Natural killer cell (primary cell): ENCODE measurements at regions not wholly inside any gene's neighbourhood (a gene's known extent, or its start where the extent isn't known, plus 50 kb on each side); places are given as distances from the start of the nearest gene placed in this dataset.
"Not testable (repeated sequence)": the region's sequence is repeated elsewhere in the genome, so short reads cannot be mapped to it uniquely, and the experiment has no call there.

ENCODE experiments used
- ATAC-seq, 3 donors: fragments of 150-1000 bp in 2 of 3; fragments of 200-7000 bp in 1 of 3; cut with Tn5 transposase; 1 replicate in 1 of 3; 2 replicates in 2 of 3; pipeline ENCODE4 v1.10.0; 2021; ENCODE audit warnings: mild to moderate bottlenecking in 2 of 3, moderate library complexity in 2 of 3
- DNase-seq, 2 donors: peaks; one replicate each; pipeline versions ENCODE4 v3.0.0 to v3.0.0-alpha.2; 2013 to 2021; ENCODE audit warnings: mixed read lengths in 1 of 2
- H3K27ac ChIP-seq: one replicate; pipeline ENCODE4 v1.5.1; 2013; ENCODE audit warnings: mild to moderate bottlenecking, low read length
- H3K27me3 ChIP-seq: one replicate; pipeline ENCODE4 v1.6.1; 2013; ENCODE audit warnings: low read length; ENCODE audit not compliant: control insufficient read depth, insufficient read depth
- H3K36me3 ChIP-seq: one replicate; pipeline ENCODE4 v1.6.1; 2013; ENCODE audit warnings: low read length; ENCODE audit not compliant: control insufficient read depth, insufficient read depth
- H3K4me1 ChIP-seq: one replicate; pipeline ENCODE4 v1.6.1; 2013; ENCODE audit warnings: low read length; ENCODE audit not compliant: control insufficient read depth, insufficient read depth
- H3K4me3 ChIP-seq: one replicate; pipeline ENCODE4 v1.5.1; 2013; ENCODE audit warnings: low read length
- H3K9me3 ChIP-seq: one replicate; pipeline ENCODE4 v1.6.1; 2013; ENCODE audit warnings: low read length; ENCODE audit not compliant: control insufficient read depth, insufficient read depth
- H3K27ac Mint-ChIP-seq, 2 donors: one replicate each; pipeline ENCODE4 v1.8.0; 2022; ENCODE audit warnings: mild to moderate bottlenecking in 2 of 2, mixed read lengths in 2 of 2, moderate library complexity in 1 of 2
- H3K27me3 Mint-ChIP-seq, 2 donors: one replicate each; pipeline ENCODE4 v1.8.0; 2022; ENCODE audit warnings: low read depth in 2 of 2, mixed read lengths in 2 of 2
- H3K36me3 Mint-ChIP-seq: one replicate; pipeline ENCODE4 v1.8.0; 2022; ENCODE audit warnings: mixed read lengths
- H3K4me1 Mint-ChIP-seq, 2 donors: one replicate each; pipeline ENCODE4 v1.8.0; 2022; ENCODE audit warnings: mixed read lengths in 2 of 2
- H3K4me3 Mint-ChIP-seq: one replicate; pipeline ENCODE4 v1.8.0; 2022; ENCODE audit warnings: mild to moderate bottlenecking, moderate library complexity, mixed read lengths
- H3K9me3 Mint-ChIP-seq, 2 donors: one replicate each; pipeline ENCODE4 v1.8.0; 2022; ENCODE audit warnings: mixed read lengths in 2 of 2
- CTCF ChIP-seq: fragments of 200-600 bp; IDR thresholded peaks from one replicate; pipeline ENCODE4 v1.8.0; 2022; ENCODE audit warnings: antibody characterized with exemption
- WGBS: methylation state at CpG from one replicate; pipeline ENCODE4 v1.1.7; 2013; ENCODE audit warnings: missing lambda C conversion rate; ENCODE audit not compliant: insufficient coverage; 5-methylcytosine and 5-hydroxymethylcytosine counted together
- intact Hi-C: fragments of 100-400 bp; cut with micrococcal nuclease; formaldehyde crosslinking; loops from one replicate; pipeline ENCODE4 v1.14.2; 2022

- Mint-ChIP-seq H3K4me1 (no peaks in the 10 kb centered on the region), H3K9me3 (peaks cover 7 to 15% of the 10 kb centered on the region in 2 donors), H3K27ac (no peak overlapping the region), H3K4me3 (no peak overlapping the region), H3K27me3 (no peaks in the 10 kb centered on the region), H3K36me3 (no peaks in the 10 kb centered on the region)
- 63% methylated on average over 1 of the region's 1 CpG for WGBS
- intact Hi-C loops, result no loop called here
- no peak for TF ChIP-seq CTCF
- Histone ChIP-seq H3K4me1 (no peaks in the 10 kb centered on the region), H3K9me3 (peaks cover 3% of the 10 kb centered on the region), H3K4me3 (no peak overlapping the region), H3K36me3 (no peaks in the 10 kb centered on the region), H3K27me3 (no peaks in the 10 kb centered on the region), H3K27ac (no peak overlapping the region)
- no peak for ATAC-seq
- no peak for DNase-seq
Observed at GRCh38 chr6:115441651-115442050, 619.0 kb downstream of the FRK start.

DNA sequence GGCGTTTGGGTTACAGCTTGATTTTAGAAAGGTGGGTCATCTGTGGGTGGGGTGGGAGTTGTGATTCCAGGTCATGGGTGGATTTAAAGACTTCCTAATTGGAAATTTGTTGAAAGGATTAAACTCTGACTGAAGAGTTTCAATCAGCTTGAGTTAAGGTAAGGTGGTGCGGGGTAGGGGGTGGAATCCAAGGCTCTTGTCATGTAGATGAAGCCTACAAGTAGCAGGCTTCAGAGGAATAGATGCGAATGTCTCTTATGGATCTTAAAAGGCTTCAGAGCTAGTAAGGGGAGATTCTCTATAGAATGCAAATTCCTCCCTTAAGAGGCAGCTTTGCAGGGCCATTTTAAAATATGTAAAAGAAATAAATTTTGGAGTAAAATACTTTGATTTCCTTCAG lies 645.3 kb downstream of the FRK start:
- Histone ChIP-seq H3K27me3 (no peaks in the 10 kb centered on the region), H3K27ac (no peak overlapping the region), H3K4me1 (no peaks in the 10 kb centered on the region), H3K36me3 (no peaks in the 10 kb centered on the region), H3K9me3 (no peaks in the 10 kb centered on the region), H3K4me3 (no peak overlapping the region)
- TF ChIP-seq CTCF, result no peak
- intact Hi-C loops, result no loop called here
- no peaks in the 10 kb centered on the region for H3K27me3 Mint-ChIP-seq
- no peaks in the 10 kb centered on the region for H3K4me1 Mint-ChIP-seq
- no peak overlapping the region for H3K27ac Mint-ChIP-seq
- WGBS, result 34% methylated on average over 3 of the region's 3 CpGs
- ATAC-seq, result no peak
- DNase-seq, result no peak
- peaks cover 8% of the 10 kb centered on the region for H3K36me3 Mint-ChIP-seq
- H3K4me3 Mint-ChIP-seq, result no peak overlapping the region
- peaks cover 11 to 15% of the 10 kb centered on the region in 2 donors for H3K9me3 Mint-ChIP-seq

GRCh38 chr6:115414916-115415315 lies 645.8 kb downstream of the FRK start:
- Mint-ChIP-seq H3K9me3 (peaks cover 11 to 15% of the 10 kb centered on the region in 2 donors), H3K36me3 (peaks cover 11% of the 10 kb centered on the region)
- 64% methylated on average over 4 of the region's 6 CpGs for whole genome bisulfite sequencing
- H3K4me3 Mint-ChIP-seq, H3K4me3 ChIP-seq, H3K9me3 ChIP-seq, H3K27ac ChIP-seq, H3K4me1 Mint-ChIP-seq, H3K36me3 ChIP-seq, DNase-seq, H3K4me1 ChIP-seq, intact Hi-C loops, H3K27ac Mint-ChIP-seq, H3K27me3 ChIP-seq, H3K27me3 Mint-ChIP-seq, ATAC-seq: not testable (repeated sequence)

DNA sequence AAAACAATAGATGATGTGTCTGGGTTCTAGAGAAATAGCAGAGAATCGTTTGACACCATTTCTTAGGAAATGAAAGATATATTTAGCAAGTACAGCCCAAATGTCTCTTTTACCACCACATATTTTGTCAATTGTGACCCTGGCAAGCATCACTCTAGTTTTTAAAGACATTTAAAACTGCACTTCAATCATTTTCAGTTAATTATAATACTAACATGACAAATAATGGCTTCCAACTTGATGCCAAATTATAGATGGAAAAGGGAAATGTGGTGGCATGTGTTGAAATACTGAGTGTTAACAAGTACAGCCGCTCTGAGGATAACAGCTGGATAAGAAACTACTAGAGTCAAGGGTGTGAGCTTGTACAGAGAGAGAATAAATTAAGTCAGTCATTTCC lies 648.9 kb downstream of the FRK start:
- no peaks in the 10 kb centered on the region for H3K9me3 ChIP-seq
- no peak for DNase-seq
- Mint-ChIP-seq H3K27ac (no peak overlapping the region), H3K9me3 (peaks cover 12 to 13% of the 10 kb centered on the region in 2 donors), H3K4me1 (no peaks in the 10 kb centered on the region), H3K27me3 (no peaks in the 10 kb centered on the region), H3K4me3 (no peak overlapping the region), H3K36me3 (peaks cover 11% of the 10 kb centered on the region)
- no peak overlapping the region for H3K27ac ChIP-seq
- ATAC-seq, result no peak
- intact Hi-C loops, result no loop called here
- 100% methylated on average over 1 of the region's 2 CpGs for WGBS
- no peak for TF ChIP-seq CTCF
- no peaks in the 10 kb centered on the region for H3K36me3 ChIP-seq
- no peaks in the 10 kb centered on the region for H3K27me3 ChIP-seq
- H3K4me3 ChIP-seq, result no peak overlapping the region
- H3K4me1 ChIP-seq, result no peaks in the 10 kb centered on the region
